ENCODE measurements at regions not wholly inside any gene's neighbourhood (a gene's known extent, or its start where the extent isn't known, plus 50 kb on each side); places are given as distances from the start of the nearest gene placed in this dataset.

GRCh38 chr4:23207059-23207458, 514.3 kb downstream of the GBA3 start:
- peaks cover 8% of the 10 kb centered on the region for H3K9me3 Mint-ChIP-seq (ENCODE audit: insufficient read depth)
- Histone ChIP-seq H4K20me1 (ENCODE audit: control insufficient read depth, insufficient read depth, low read length, poor library complexity, severe bottlenecking) (no peaks in the 10 kb centered on the region), H3K9ac (ENCODE audit: low read length) (no peak overlapping the region), H3K9me3 (ENCODE audit: control extremely low read depth in 1 of 3, control insufficient read depth in 2 of 3, insufficient read depth in 1 of 3, low read length in 2 of 3) (peaks cover 0 to 3% (median 0%) of the 10 kb centered on the region in 3 donors), H2AFZ (ENCODE audit: insufficient read depth, low read depth, low read length, poor library complexity, severe bottlenecking) (no peak overlapping the region), H3K27me3 (replicated peaks in 1 of 4; ENCODE audit: control extremely low read depth in 1 of 4, control insufficient read depth in 3 of 4, insufficient read depth in 4 of 4, low read length in 3 of 4) (no peaks in the 10 kb centered on the region), H3K27ac (ENCODE audit: low read length in 2 of 2) (no peak overlapping the region), H3K4me3 (ENCODE audit: control extremely low read depth in 1 of 5, extremely low read depth in 1 of 5, insufficient read depth in 1 of 5, low read depth in 2 of 5, low read length in 4 of 5) (no peak overlapping the region), H3K79me2 (ENCODE audit: control insufficient read depth, insufficient read depth, low read length) (no peaks in the 10 kb centered on the region), H3K4me1 (ENCODE audit: control insufficient read depth in 2 of 2, insufficient read depth in 2 of 2, low read length in 2 of 2) (no peaks in the 10 kb centered on the region), H3K36me3 (replicated peaks in 1 of 2; ENCODE audit: control extremely low read depth in 1 of 2, control insufficient read depth in 1 of 2, extremely low read depth in 1 of 2, insufficient read depth in 2 of 2, low read length in 1 of 2) (no peaks in the 10 kb centered on the region), H3K4me2 (replicated peaks; ENCODE audit: low read depth, low read length, poor library complexity, severe bottlenecking) (no peak overlapping the region)
- no peak overlapping the region for H3K27ac Mint-ChIP-seq
- no peak overlapping the region for H3K4me3 Mint-ChIP-seq
- no peaks in the 10 kb centered on the region for H3K4me1 Mint-ChIP-seq
- CTCF ChIA-PET = no interaction called here
- no CpG with 5 or more reads among the region's 1 CpG for WGBS (ENCODE audit: insufficient coverage)
- no peak for ATAC-seq (ENCODE audit: low read depth)
- no peak for DNase-seq
- no peaks in the 10 kb centered on the region for H3K27me3 Mint-ChIP-seq
- POLR2A ChIA-PET = no interaction called here
- TF ChIP-seq EZH2 (IDR thresholded peaks at IDR 0.05; ENCODE audit: borderline replicate concordance, insufficient read depth, low read depth, low read length, poor library complexity, severe bottlenecking) (no peak), CTCF (IDR thresholded peaks at IDR 0.05) (no peak)
- intact Hi-C loops (cut with micrococcal nuclease) = no loop called here

GRCh38 chr4:23202712-23203247, 510.0 kb downstream of the GBA3 start:
- POLR2A ChIA-PET = no interaction called here

More at GRCh38 chr4:23202712-23203247, 510.0 kb downstream of the GBA3 start:
- no peak for ATAC-seq (ENCODE audit: low read depth)
- no peak for TF ChIP-seq EZH2 (IDR thresholded peaks at IDR 0.05; ENCODE audit: borderline replicate concordance, insufficient read depth, low read depth, low read length, poor library complexity, severe bottlenecking)
- no peak for TF ChIP-seq CTCF (IDR thresholded peaks at IDR 0.05)
- H3K4me1 ChIP-seq (ENCODE audit: control insufficient read depth in 2 of 2, insufficient read depth in 2 of 2, low read length in 2 of 2) = no peaks in the 10 kb centered on the region
- intact Hi-C loops (cut with micrococcal nuclease) = no loop called here
- no peak overlapping the region for H3K27ac ChIP-seq (ENCODE audit: low read length in 2 of 2)
- H3K9ac ChIP-seq (ENCODE audit: low read length) = no peak overlapping the region
- H4K20me1 ChIP-seq (ENCODE audit: control insufficient read depth, insufficient read depth, low read length, poor library complexity, severe bottlenecking) = no peaks in the 10 kb centered on the region
- Mint-ChIP-seq H3K9me3 (ENCODE audit: insufficient read depth) (peaks cover 8% of the 10 kb centered on the region), H3K27me3 (no peaks in the 10 kb centered on the region), H3K4me1 (no peaks in the 10 kb centered on the region), H3K4me3 (no peak overlapping the region), H3K27ac (no peak overlapping the region)
- CTCF ChIA-PET = no interaction called here
- H3K27me3 ChIP-seq (replicated peaks in 1 of 4; ENCODE audit: control extremely low read depth in 1 of 4, control insufficient read depth in 3 of 4, insufficient read depth in 4 of 4, low read length in 3 of 4) = no peaks in the 10 kb centered on the region
- no peak overlapping the region for H3K4me2 ChIP-seq (replicated peaks; ENCODE audit: low read depth, low read length, poor library complexity, severe bottlenecking)
- no peak for DNase-seq
- no peak overlapping the region for H2AFZ ChIP-seq (ENCODE audit: insufficient read depth, low read depth, low read length, poor library complexity, severe bottlenecking)
- H3K36me3 ChIP-seq (replicated peaks in 1 of 2; ENCODE audit: control extremely low read depth in 1 of 2, control insufficient read depth in 1 of 2, extremely low read depth in 1 of 2, insufficient read depth in 2 of 2, low read length in 1 of 2) = no peaks in the 10 kb centered on the region
- H3K9me3 ChIP-seq (ENCODE audit: control extremely low read depth in 1 of 3, control insufficient read depth in 2 of 3, insufficient read depth in 1 of 3, low read length in 2 of 3) = peaks cover 0 to 3% (median 0%) of the 10 kb centered on the region in 3 donors
- H3K4me3 ChIP-seq (ENCODE audit: control extremely low read depth in 1 of 5, extremely low read depth in 1 of 5, insufficient read depth in 1 of 5, low read depth in 2 of 5, low read length in 4 of 5) = no peak overlapping the region
- WGBS (ENCODE audit: insufficient coverage) = 82% methylated on average over 5 of the region's 8 CpGs
- H3K79me2 ChIP-seq (ENCODE audit: control insufficient read depth, insufficient read depth, low read length) = no peaks in the 10 kb centered on the region
